ENCODE measurements at regions not wholly inside any gene's neighbourhood (a gene's known extent, or its start where the extent isn't known, plus 50 kb on each side); places are given as distances from the start of the nearest gene placed in this dataset.
"Not testable (repeated sequence)": the region's sequence is repeated elsewhere in the genome, so short reads cannot be mapped to it uniquely, and the experiment has no call there.

DNA sequence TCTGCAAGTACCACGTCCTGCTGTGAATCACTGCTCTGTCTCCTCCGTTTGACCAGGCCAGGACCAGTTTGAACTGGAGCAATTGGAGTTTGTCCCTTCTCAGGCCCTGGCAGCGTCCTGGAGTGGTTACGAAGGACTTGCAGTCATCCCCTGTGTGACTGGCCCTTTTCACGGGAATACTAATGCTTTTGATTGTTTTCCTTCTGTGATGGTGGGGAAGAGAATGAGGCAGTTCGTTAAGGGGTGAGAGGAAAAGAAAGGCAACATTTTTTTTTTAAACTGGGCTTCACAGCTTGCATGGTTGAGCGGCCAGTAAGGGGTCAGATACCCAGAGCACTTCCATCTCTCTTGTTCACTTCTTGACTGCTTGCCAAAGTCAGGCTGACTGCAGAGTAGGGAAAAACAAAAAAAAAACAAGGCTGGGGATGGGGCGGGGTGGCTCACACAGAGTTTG is 153.5 kb upstream of the STK32A start:
- no peak for DNase-seq (ENCODE audit: low spot score)

DNA sequence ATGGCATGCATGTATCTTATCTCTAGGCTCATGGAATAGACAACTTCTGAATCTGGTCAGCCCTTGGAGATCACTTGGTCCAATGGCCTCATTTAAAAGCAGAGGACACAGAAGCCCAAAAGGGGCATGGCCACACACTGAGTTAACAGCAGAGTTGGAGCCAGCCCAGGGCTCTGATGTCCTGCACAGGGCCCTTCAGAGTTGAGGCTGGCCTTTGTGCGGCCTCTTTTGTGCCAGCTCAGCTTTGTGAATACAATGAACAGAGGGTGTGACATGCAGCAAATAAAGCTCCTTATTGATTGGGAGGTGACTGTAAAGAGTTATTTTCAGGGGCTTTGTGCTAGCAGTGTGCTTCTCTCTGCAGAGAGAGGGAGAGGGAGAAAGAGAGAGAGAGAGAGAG is 150.1 kb upstream of the STK32A start:
- no peak for DNase-seq (ENCODE audit: low spot score)

DNA sequence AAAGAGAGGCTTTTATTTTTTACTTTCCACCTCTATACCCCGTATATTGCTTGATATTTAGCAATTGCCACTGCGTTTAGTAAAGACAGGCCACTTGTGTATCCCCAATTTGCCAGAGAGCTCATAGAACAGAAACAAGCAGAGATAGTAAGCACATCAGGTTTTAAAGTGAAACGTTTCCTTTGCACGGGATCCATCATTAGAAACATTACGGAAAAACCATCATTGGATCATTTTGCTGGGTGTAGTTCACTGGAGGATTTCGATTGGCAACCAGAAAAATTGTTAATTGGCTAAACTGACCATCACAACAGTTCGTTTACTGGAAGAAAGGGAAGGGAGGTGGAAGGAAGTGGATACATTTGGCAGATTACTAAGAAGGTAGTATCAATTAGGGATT is 149.4 kb upstream of the STK32A start:
- no peak for DNase-seq (ENCODE audit: low spot score)

DNA sequence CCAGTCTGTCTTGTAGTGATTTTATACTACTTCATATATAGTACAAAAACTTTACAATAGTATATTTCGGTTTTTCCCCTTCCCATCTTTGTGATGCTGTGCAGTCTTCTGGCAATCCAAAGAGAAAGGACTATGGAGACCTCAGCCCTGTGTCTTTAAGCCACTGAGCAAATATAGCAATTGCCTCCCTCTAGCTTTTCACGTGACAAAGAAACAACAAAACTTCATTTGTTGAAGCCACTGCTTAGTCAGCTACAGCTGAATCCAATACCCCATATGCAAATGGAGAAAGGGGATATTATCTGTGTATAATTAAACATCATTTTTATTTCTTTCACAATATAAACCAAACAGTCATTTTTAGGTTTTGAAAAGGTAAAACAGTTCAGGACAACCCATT is 142.8 kb upstream of the STK32A start:
- no peak for DNase-seq (ENCODE audit: low spot score)

DNA sequence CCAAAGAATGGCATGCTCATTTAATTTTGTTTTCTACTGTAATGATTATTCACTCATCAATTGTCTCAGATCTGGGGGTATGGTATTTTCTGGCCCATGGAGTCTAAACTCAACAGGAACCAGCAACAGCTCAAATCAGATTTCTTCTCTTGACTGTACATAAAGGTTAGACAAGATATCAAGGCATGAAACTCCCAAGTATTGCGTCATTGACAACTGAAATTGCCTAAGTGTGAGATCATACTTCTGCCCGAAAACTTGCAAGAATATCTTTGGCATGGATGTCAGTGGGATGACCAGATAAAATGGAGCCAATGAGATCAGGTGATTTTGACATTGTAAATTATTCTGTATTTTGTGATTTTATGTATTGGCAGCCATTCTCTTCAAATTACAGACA is 141.7 kb upstream of the STK32A start:
- DNase-seq (ENCODE audit: low spot score) = no peak

DNA sequence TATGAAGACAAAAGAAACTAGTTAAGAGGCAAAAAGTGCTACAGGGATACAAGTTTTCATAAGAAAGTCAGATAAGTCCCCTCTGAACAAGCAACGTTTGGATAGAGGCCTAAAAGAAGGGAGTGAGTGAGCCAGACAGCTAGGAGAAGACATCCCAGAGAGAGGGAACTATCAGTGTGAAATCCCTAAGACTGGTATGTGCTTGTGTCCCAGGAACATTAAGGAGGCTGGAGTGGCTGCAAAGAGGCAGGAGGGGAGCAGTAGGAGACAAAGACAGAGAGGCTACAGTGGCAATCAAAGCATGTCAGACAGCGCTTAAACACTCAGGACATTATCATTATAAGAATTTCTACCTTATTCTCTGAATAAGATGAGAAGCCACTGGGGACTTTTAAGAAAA is 139.1 kb upstream of the STK32A start:
- DNase-seq (ENCODE audit: low spot score) = no peak

DNA sequence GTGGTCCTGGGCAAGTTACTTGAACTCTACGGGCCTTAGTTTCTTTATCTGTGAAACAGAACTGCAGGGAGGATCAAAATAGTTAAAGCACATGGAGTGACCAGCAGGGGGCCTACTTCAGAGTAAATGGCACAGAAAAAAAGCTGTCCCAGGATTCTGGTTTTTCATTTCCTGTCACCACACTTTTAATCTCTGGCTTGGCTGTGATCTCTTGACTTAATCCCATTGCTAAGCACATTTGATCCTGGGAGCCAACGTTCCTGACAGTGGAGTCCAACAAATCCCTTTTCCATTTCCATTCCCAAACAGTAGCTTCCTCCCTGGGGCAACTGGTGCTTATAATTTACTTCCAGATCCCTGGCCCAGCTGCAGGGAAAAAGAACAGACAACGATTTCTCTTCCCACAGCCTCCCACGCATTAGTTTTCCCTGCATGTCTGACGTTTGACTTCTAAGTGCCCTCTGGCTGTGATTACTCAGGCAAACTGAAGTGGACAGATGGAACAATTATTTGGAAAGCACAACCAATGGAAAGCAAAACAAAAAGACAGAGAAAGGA is 136.5 kb upstream of the STK32A start:
- DNase-seq (ENCODE audit: low spot score) = peak; percentile 56

DNA sequence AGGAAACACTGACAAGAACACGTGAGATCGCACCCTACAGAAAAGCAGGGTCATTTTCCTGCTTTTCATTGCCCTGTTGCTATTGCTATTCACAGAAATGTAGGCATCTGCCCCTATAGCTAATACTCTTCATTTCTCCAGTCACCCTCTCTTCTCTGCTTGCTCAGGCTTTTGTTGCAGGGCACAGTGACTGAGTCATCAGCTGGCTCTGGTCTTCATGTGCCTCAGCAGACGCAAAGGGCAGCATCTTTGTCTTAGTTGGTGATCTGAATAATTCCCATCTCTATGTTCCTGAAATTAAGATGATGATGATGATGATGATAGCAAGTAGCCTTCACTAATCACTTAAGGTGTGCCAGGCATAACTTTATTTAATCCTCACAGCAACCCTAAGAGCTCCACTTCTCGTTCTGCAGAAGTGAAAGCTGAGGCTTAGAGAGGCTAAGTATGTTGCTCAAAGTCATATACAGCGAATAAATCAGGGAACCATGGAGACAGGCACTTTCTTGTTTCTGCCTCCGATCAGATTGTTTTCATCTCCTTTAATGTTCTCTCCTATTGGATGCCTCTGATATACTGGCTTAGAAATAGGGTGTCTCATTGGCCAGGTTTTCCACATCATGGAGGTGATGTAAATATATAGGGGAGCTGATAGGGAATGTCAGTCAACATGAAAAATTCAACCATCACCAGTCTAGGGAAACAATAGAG is 133.0 kb upstream of the STK32A start:
- DNase-seq (ENCODE audit: low spot score) = no peak

DNA sequence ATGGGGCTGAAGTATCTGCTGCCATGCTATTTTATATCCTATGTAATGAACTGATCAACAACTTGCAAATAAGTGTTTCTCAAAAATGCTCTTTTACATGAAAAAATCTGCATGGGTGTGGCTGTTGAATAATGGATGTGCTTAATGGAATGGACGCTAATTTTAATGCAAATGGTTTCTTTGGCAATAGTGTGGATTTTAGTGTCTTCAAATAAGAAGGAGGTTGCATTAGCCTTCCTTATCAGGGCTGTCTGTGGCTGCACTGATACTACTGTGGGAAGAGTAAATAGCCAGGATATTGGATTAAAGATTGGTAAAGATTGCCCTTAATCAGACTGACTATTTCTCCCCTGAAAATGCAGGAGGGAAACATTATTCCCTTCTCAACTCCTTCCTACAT is 121.9 kb upstream of the STK32A start:
- no peak for DNase-seq (ENCODE audit: low spot score)

DNA sequence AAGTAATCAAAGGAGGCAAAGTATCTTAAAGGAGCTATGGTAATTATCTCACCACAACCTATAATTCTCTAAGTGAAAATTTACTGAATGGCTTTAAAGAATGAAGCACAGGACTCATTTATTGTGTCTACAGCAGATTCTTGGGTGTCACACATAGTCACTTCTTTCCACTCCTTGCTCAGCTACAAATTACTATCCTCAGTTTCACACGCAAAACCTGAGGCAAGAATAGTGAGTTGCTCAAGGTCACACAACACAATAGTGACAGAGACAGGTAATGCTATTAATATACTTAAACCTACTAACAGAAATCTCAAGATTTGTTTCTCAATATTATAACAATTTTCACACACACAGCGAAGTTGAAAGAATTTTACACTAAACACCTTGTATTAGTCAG is 120.9 kb upstream of the STK32A start:
- no peak for DNase-seq (ENCODE audit: low spot score)

DNA sequence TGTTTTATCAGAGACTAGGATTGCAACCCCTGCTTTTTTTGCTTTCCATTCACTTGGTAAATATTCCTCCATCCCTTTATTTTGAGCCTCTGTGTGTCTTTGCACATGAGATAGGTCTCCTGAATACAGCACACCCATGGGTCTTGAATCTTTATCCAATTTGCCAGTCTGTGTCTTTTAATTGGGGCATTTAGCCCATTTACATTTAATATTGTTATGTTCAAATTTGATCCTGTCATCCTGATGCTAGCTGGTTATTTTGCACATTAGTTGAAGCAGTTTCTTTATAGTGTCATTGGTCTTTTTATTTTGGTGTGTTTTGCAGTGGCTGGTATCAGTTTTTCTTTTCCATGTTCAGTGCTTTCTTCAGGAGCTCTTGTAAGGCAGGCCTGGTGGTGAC is 95.1 kb upstream of the STK32A start:
- DNase-seq (ENCODE audit: low spot score) = not testable (repeated sequence)

DNA sequence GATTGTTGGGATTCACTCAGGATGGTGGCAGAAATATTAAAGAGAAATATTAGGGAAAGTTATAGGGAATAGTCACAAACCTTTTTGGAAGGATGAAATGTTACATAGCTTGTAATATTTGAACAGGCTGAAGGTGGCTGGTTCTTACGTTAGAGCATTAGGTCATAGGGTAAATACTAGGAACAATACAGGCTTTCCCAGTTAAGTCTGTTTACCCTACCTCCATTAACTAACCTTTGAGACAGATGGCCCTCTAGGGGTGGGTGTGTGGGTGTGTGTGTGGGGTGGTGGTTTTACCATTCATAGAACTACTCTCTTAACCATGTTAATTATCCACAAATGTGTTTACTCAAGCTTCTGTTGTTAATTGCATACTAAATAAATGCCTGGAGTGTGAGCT is 94.3 kb upstream of the STK32A start:
- DNase-seq (ENCODE audit: low spot score) = no peak

DNA sequence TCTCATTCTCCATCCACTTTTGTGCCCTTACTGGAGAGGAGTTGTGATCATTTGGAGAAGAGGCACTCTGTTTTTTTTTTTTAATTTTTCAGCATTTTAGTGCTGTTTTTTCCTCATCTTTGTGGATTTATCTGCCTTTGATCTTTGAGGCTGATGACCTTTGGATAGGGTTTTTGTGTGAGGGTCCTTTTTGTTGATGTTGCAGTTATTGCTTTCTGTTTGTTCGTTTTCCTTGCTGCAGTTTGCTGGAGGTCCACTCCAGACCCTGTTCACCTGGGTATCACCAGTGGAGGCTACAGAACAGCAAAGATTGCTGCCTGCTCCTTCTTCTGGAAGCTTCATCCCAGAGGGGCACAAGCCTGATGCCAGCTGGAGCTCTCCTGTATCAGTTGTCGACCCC is 93.2 kb upstream of the STK32A start:
- not testable (repeated sequence) for DNase-seq (ENCODE audit: low spot score)

DNA sequence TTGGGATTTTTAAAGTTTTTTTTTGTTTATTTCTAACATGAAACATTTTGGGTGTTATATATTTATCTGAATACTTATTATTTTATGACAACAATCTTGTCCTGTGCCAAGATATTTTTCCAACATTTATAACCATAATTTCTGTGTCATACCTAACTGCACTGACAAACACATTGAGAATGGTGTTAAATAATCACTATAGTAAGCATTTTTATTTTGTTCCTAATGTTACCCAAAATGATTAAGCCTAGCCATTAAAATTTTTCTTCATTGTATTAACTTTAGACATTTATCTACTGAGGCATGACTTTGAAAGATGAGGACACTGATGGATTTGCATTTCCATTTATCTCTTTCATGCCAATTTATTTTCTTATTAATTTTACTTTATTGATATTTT is 91.6 kb upstream of the STK32A start:
- no peak for DNase-seq (ENCODE audit: low spot score)

DNA sequence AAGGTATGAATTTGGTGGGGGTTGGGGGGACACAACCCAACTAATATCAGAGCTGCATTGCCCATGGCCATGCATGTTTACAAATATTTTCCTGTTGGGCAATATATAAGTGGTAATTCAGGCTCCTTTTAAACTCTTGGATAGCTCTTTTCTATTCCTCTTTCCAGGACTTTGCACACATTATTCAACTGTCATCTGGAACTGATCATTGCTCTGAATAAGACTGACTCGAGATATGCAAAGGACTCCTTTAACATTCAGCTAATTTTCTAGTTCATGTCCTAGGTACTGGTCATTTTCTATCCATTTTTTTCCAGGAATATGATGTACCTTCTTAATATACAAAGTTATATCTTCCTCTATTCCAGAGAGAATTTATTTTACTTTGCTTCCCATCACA is 89.5 kb upstream of the STK32A start:
- DNase-seq (ENCODE audit: low spot score) = no peak

DNA sequence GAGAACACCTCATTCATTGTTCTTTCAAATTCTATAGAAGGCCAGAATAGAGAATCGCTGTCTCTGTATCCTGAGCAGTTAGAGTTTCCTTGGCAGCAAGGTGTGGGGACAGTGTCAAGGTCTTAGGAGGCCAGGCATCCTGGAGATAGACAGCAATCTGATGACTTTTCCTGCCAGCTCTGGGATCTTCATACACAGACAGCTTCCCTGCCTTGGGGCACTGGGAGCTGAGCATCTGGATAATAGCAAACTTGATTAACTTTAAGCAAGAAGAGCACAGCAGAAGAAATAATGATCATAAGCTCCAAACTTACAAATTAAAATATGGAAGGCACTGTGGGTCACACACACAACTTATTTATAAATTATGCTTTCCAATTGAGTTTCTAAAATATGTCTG is 86.1 kb upstream of the STK32A start:
- no peak for DNase-seq (ENCODE audit: low spot score)

DNA sequence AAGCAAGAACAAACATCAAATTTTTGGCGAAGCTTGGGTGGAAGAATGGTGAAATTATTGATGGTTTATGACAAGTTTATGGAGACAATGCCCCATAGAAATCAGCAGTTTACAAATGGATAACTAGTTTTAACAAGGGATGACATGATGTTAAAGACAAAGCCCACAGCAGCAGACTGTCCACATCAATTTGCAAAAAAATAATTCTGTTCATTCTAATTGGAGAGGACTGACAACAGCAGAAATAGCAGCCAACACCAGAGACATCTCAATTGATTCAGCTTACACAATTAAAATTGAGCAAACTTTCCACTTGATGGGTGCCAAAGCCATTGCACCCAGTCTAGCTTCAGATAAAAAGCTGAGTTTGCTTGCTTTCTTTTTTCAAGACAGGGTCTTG is 82.7 kb upstream of the STK32A start:
- DNase-seq (ENCODE audit: low spot score) = no peak

DNA sequence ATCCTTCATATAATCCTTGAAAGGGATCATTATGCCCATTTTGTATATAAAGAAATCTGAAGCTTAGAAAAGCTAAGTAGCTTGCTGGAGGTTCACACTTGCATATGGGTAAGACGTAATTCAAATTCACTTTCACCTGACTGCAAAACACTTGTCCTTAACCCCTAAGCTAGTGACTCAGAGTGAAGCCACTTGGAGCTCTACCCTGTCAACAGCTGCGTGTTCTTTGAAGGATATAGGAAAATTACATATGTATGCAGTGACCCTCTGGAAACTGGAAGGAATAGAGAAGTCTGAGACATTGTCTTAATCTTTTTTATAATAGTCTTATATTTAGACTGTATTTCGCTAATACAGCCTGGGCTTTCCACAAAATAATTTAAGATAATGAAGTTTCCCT is 80.0 kb upstream of the STK32A start:
- no peak for DNase-seq (ENCODE audit: low spot score)

DNA sequence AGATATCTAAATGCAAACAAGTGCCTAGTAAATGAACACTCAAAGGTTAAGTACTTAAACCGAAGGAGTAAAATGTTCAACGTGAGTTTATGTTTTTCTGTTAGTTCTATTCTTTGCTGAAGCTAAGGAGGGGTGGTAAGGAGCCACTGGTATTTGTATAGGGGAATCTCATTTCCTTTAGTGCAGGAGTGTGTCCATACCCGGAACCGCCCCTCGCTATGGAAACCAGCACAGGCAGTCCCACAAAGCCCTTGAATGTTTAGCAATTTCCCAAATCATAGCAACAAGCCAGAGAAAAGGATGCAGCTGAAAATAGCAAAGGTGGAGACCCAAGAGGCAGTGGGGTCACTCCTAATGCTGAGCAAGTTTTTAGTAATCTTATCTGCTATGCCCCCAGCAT is 78.8 kb upstream of the STK32A start:
- DNase-seq (ENCODE audit: low spot score) = no peak

DNA sequence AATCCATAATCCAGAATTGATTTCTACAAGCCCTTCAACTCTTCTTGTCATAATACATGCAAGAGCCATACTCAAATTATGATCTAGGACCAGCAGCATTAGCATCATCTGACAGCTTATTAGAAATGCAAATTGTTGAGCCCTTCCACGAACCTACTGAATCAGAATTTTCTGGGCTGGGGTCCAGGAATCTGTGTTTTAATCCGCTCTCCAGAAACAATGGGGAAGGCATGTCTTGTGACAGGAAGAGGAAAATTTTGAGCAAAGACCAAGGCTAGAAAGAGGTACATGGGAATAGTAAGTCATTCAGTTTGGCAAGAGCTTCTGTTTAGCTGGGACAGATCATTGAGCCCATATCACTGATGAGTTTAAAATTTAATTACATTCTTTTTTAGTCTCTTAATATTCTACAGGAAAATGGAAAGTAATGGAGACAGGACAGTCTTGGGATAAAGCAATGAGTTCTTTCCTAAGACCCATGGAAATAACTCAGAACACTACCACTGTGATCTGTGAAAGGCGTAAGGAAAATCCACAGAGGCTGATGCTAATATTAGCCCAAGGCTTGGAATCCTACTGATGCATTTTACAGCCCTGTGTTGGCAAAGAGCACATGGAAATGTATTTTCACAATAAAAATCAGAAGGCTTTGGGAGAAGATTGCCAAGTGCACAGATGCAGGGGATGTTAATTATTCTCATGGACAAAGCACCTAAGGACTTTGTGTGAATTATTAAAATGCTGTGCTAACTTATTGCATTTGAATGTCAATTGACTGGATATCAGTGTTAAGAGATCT is 73.7 kb upstream of the STK32A start:
- DNase-seq (ENCODE audit: low spot score) = no peak

DNA sequence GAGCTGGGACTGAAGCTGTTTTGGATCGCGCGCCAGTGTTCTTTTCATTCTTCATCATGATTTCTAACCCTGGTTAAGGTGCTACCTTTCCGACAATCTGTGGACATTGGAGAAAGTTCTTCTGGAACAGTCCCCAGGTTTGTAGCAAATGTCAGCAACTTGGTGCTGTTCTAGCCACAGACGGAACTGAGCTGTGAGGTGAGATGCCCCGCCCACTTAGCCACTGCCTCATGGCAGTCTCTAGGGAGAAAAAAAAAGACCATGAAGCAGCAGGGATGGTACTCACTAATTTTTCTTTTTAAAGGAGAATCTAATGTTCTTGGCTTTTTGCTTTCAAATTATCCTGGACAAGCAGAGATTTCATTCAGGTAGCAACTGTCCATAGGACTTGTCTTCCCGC is 72.1 kb upstream of the STK32A start:
- no peak for DNase-seq (ENCODE audit: low spot score)

DNA sequence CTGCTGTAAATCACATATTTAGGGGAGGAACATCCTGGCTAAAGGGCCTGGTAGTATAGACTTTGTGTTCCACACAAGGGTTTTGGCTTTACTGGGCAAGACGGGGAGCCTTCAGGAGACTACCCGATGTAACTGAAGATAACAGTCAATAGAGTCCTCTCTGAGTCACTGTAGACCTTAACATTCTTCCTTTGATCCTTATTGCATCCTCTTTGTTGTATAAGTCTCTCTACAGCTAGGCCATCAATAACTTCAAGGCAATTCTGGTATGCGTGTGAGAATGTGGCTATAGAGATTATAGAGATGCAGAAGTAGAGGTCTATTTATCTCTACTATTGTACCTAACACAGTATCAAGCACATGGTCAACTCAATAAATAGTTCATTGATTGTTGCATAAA is 67.3 kb upstream of the STK32A start:
- DNase-seq (ENCODE audit: low spot score) = no peak

Data from H4 (cell line).